ENCODE measurements at regions not wholly inside any gene's neighbourhood (a gene's known extent, or its start where the extent isn't known, plus 50 kb on each side); places are given as distances from the start of the nearest gene placed in this dataset.

DNA sequence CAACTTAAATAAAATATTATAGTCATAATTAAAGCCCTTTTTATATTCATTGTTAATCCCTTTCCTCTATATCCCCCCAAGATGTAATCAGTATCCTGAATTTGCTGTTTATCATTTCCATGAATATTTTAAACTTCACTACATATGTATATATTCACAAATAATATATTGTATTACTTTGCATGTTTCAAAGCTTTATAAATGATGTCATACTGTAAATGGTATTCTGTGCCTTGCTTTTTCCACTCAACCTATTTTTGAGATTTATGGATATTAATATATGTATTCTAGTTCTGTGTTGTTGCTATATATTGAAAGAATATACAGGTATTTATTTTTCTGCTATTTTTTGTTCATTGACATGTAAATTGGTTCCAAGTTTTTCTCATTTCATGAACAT lies 173.1 kb downstream of the CCDC71L start:
- ChIA-PET CTCF (no interaction called here), RAD21 (ENCODE audit: low non-redundant PET in 1 of 2, low total read pairs in 2 of 2, uncharacterized antibody in 2 of 2, unreplicated experiment in 2 of 2) (no interaction called here), POLR2A (no interaction called here)
- Histone ChIP-seq H3K9me2 (ENCODE audit: insufficient read depth) (no peaks in the 10 kb centered on the region), H3K9ac (ENCODE audit: low read length) (no peak overlapping the region), H3K4me3 (replicated peaks in 1 of 2; ENCODE audit: low read depth in 1 of 2, low read length in 2 of 2) (no peak overlapping the region), H3K4me2 (ENCODE audit: low read length) (no peak overlapping the region), H3K27ac (ENCODE audit: low read depth, low read length) (no peak overlapping the region), H4K20me1 (ENCODE audit: insufficient read depth) (no peaks in the 10 kb centered on the region), H3K79me2 (ENCODE audit: insufficient read depth, low read length) (no peaks in the 10 kb centered on the region), H3K4me1 (ENCODE audit: control insufficient read depth in 1 of 2, insufficient read depth in 2 of 2, low read length in 2 of 2) (peaks cover 6 to 38% of the 10 kb centered on the region in 2 experiments), H3K36me3 (ENCODE audit: control insufficient read depth in 1 of 2, insufficient read depth in 2 of 2, low read length in 2 of 2) (no peaks in the 10 kb centered on the region), H2AFZ (ENCODE audit: low read depth, low read length, poor library complexity, severe bottlenecking) (no peak overlapping the region), H3K27me3 (ENCODE audit: insufficient read depth, low read length) (no peaks in the 10 kb centered on the region), H3K9me3 (ENCODE audit: control insufficient read depth in 1 of 2, insufficient read depth in 1 of 2, low read depth in 1 of 2, low read length in 2 of 2) (no peaks in the 10 kb centered on the region)
- ATAC-seq (no peak), DNase-seq (ENCODE audit: low read depth, low spot score) (no peak)
- intact Hi-C loops (cut with micrococcal nuclease) = no loop called here
- TF ChIP-seq YY1 (IDR thresholded peaks at IDR 0.05; ENCODE audit: extremely low read depth, insufficient replicate concordance, low read depth, low read length) = no peak
- TF ChIP-seq ZFX (IDR thresholded peaks at IDR 0.05) = no peak
- no peak for TF ChIP-seq EZH2 (IDR thresholded peaks at IDR 0.05)
- no peak for TF ChIP-seq ZNF274 (IDR thresholded peaks at IDR 0.05; ENCODE audit: low read depth, low read length)
- no peak for TF ChIP-seq TCF7L2 (IDR thresholded peaks at IDR 0.05; ENCODE audit: borderline replicate concordance, extremely low read depth, insufficient read depth, insufficient read length)
- no peak for TF ChIP-seq POLR2AphosphoS5 (IDR thresholded peaks at IDR 0.05; ENCODE audit: low read depth, low read length)
- TF ChIP-seq SIN3A (IDR thresholded peaks at IDR 0.05; ENCODE audit: low read depth) = no peak
- TF ChIP-seq, protein P1, sequence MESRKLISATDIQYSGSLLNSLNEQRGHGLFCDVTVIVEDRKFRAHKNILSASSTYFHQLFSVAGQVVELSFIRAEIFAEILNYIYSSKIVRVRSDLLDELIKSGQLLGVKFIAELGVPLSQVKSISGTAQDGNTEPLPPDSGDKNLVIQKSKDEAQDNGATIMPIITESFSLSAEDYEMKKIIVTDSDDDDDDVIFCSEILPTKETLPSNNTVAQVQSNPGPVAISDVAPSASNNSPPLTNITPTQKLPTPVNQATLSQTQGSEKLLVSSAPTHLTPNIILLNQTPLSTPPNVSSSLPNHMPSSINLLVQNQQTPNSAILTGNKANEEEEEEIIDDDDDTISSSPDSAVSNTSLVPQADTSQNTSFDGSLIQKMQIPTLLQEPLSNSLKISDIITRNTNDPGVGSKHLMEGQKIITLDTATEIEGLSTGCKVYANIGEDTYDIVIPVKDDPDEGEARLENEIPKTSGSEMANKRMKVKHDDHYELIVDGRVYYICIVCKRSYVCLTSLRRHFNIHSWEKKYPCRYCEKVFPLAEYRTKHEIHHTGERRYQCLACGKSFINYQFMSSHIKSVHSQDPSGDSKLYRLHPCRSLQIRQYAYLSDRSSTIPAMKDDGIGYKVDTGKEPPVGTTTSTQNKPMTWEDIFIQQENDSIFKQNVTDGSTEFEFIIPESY (IDR thresholded peaks at IDR 0.05; ENCODE audit: extremely low read depth, insufficient replicate concordance, low read length) = no peak
- no peak for TF ChIP-seq FOSL1 (IDR thresholded peaks at IDR 0.05; ENCODE audit: low read depth)
- TF ChIP-seq, protein P2, sequence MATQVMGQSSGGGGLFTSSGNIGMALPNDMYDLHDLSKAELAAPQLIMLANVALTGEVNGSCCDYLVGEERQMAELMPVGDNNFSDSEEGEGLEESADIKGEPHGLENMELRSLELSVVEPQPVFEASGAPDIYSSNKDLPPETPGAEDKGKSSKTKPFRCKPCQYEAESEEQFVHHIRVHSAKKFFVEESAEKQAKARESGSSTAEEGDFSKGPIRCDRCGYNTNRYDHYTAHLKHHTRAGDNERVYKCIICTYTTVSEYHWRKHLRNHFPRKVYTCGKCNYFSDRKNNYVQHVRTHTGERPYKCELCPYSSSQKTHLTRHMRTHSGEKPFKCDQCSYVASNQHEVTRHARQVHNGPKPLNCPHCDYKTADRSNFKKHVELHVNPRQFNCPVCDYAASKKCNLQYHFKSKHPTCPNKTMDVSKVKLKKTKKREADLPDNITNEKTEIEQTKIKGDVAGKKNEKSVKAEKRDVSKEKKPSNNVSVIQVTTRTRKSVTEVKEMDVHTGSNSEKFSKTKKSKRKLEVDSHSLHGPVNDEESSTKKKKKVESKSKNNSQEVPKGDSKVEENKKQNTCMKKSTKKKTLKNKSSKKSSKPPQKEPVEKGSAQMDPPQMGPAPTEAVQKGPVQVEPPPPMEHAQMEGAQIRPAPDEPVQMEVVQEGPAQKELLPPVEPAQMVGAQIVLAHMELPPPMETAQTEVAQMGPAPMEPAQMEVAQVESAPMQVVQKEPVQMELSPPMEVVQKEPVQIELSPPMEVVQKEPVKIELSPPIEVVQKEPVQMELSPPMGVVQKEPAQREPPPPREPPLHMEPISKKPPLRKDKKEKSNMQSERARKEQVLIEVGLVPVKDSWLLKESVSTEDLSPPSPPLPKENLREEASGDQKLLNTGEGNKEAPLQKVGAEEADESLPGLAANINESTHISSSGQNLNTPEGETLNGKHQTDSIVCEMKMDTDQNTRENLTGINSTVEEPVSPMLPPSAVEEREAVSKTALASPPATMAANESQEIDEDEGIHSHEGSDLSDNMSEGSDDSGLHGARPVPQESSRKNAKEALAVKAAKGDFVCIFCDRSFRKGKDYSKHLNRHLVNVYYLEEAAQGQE (IDR thresholded peaks at IDR 0.05; ENCODE audit: low read depth) = no peak
- BruUV-seq (replicated peaks) = no TSS peak

Measured in HCT116 (cell line).